ENCODE measurements at regions not wholly inside any gene's neighbourhood (a gene's known extent, or its start where the extent isn't known, plus 50 kb on each side); places are given as distances from the start of the nearest gene placed in this dataset.

DNA sequence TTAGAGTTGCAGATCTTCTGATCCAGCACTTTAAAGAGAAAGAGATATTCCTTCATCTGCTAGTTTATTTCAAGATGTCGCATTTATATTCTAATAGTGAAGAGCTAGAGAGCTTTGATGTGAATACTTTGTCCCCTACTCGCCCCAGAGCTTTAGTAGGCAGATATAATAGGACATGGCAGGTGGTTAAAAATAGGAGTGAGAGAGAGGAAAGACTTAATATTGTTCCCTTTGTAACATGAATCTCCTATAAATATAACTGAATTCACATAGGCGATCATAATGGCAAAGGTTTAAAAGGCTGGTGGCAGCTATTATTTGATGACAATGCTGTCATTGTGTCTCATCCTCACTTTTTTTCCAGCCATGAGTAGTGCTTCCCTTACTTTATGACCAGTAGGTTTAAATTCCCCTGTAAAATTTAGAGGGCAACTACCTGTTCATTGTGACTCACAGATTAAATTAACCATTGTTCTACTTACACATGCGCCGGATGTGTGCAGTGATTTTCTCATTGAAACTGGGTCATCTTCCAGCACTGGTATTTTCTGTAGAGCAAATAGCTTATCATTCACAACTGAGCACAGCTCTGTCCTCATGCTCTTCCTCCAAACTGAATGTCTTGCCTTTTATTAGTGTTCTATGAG lies 906.7 kb upstream of the CELF2 start (continued):
- no peak for TF ChIP-seq CUX1 (IDR thresholded peaks at IDR 0.05; ENCODE audit: insufficient replicate concordance, low read depth, low read length)
- no peak for TF ChIP-seq HSF1 (IDR thresholded peaks at IDR 0.05; ENCODE audit: low read depth, low read length)
- no peak for TF ChIP-seq POLR2AphosphoS2 (IDR thresholded peaks at IDR 0.05; ENCODE audit: low read depth, low read length)

DNA sequence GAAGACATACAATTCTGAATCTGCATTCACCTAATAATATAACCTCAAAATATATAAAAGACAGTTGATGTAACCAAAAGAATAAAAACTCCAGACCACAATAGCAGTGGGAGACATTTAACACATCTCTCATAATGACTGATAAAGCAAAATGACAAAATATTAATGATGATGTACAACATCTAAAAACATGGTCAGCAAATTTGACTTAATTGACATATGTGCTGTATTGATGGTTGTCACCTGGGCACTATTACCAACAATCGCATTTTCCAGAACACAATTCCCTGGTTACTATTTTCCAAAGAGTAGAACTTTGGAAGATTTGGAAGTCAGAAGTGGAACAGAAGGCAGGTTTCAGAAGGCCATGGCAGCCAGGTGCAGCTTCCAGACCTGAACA lies 899.5 kb upstream of the CELF2 start:
- POLR2A ChIA-PET: no interaction called here
- Histone ChIP-seq H3K79me2 (ENCODE audit: control insufficient read depth, insufficient read depth, low read length) (no peaks in the 10 kb centered on the region), H3K9ac (ENCODE audit: control insufficient read depth, insufficient read depth, low read length) (no peak overlapping the region), H3K4me1 (ENCODE audit: control insufficient read depth, insufficient read depth, low read length) (no peaks in the 10 kb centered on the region), H3K36me3 (ENCODE audit: control insufficient read depth in 2 of 2, insufficient read depth in 2 of 2, low read length in 1 of 2) (no peaks in the 10 kb centered on the region), H3K27me3 (replicated peaks in 1 of 2; ENCODE audit: control insufficient read depth in 2 of 2, insufficient read depth in 2 of 2, low read length in 1 of 2) (no peaks in the 10 kb centered on the region), H3K9me3 (replicated peaks; ENCODE audit: control insufficient read depth, insufficient read depth, low read length) (no peaks in the 10 kb centered on the region), H4K20me1 (ENCODE audit: control insufficient read depth, insufficient read depth) (no peaks in the 10 kb centered on the region), H3K4me3 (no peak overlapping the region), H2AFZ (ENCODE audit: control insufficient read depth, low read depth, low read length) (no peak overlapping the region), H3K4me2 (ENCODE audit: control insufficient read depth, insufficient read depth) (no peak overlapping the region), H3K27ac (ENCODE audit: control insufficient read depth, insufficient read depth) (no peak overlapping the region)
- SMC1A ChIA-PET (ENCODE audit: uncharacterized antibody, unreplicated experiment): no interaction called here
- in situ Hi-C loops (cut with MboI): no loop called here
- CTCF ChIA-PET: no interaction called here
- no TSS peak for BruUV-seq (replicated peaks)
- WGBS (ENCODE audit: insufficient coverage, insufficient replicate concordance, low lambda C conversion rate, missing lambda C conversion rate): 100% methylated on average over 1 of the region's 1 CpG
- no peak for FAIRE-seq
- DNase-seq (ENCODE audit: low read depth, low spot score): no peak
- ATAC-seq: no peak
- TF ChIP-seq IRF4 (IDR thresholded peaks at IDR 0.05; ENCODE audit: low read depth, low read length) (no peak), RUNX3 (IDR thresholded peaks at IDR 0.05; ENCODE audit: low read length) (no peak), POLR2A (IDR thresholded peaks at IDR 0.05; ENCODE audit: low read depth, low read length) (no peak), GABPA (IDR thresholded peaks at IDR 0.05; ENCODE audit: low read depth) (no peak), ZNF274 (IDR thresholded peaks at IDR 0.05; ENCODE audit: insufficient read depth, insufficient read length) (no peak), TCF12 (IDR thresholded peaks at IDR 0.05; ENCODE audit: low read depth, low read length) (no peak), IKZF1 (conservative IDR thresholded peaks at IDR 0.05) (no peak), FOXM1 (IDR thresholded peaks at IDR 0.05; ENCODE audit: low read depth, low read length) (no peak), BACH1 (IDR thresholded peaks at IDR 0.05; ENCODE audit: borderline replicate concordance) (no peak), NFYA (IDR thresholded peaks at IDR 0.05; ENCODE audit: borderline replicate concordance, low read depth, low read length) (no peak), ASH2L (IDR thresholded peaks at IDR 0.05; ENCODE audit: borderline replicate concordance, low read depth) (no peak), RAD21 (IDR thresholded peaks at IDR 0.05; ENCODE audit: insufficient read depth, low read depth, low read length) (no peak)
- TF ChIP-seq, protein P1, sequence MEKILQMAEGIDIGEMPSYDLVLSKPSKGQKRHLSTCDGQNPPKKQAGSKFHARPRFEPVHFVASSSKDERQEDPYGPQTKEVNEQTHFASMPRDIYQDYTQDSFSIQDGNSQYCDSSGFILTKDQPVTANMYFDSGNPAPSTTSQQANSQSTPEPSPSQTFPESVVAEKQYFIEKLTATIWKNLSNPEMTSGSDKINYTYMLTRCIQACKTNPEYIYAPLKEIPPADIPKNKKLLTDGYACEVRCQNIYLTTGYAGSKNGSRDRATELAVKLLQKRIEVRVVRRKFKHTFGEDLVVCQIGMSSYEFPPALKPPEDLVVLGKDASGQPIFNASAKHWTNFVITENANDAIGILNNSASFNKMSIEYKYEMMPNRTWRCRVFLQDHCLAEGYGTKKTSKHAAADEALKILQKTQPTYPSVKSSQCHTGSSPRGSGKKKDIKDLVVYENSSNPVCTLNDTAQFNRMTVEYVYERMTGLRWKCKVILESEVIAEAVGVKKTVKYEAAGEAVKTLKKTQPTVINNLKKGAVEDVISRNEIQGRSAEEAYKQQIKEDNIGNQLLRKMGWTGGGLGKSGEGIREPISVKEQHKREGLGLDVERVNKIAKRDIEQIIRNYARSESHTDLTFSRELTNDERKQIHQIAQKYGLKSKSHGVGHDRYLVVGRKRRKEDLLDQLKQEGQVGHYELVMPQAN (conservative IDR thresholded peaks at IDR 0.05): no peak
- RAD21 ChIA-PET (ENCODE audit: unreplicated experiment): no interaction called here
- intact Hi-C loops (cut with micrococcal nuclease; ENCODE audit: unreplicated experiment): no loop called here
